WERI-Rb-1 (cell line): ENCODE measurements at regions not wholly inside any gene's neighbourhood (a gene's known extent, or its start where the extent isn't known, plus 50 kb on each side); places are given as distances from the start of the nearest gene placed in this dataset.

ENCODE experiments used
- DNase-seq: peaks from one replicate; pipeline ENCODE4 v3.0.0-alpha.2; 2020
- H3K27ac ChIP-seq: fragments of 250-450 bp; sonication (Bioruptor Pico); 2 replicates; pipeline ENCODE4 v1.5.1; 2020; ENCODE audit warnings: mild to moderate bottlenecking, moderate library complexity
- H3K27me3 ChIP-seq: fragments of 250-450 bp; sonication (Bioruptor Pico); 2 replicates; pipeline ENCODE4 v1.5.1; 2021; ENCODE audit warnings: mild to moderate bottlenecking, low read depth, moderate library complexity; ENCODE audit not compliant: insufficient read depth, severe bottlenecking
- H3K36me3 ChIP-seq: fragments of 250-450 bp; sonication (Bioruptor Pico); 2 replicates; pipeline ENCODE4 v1.5.1; 2020; ENCODE audit warnings: mild to moderate bottlenecking, moderate library complexity
- H3K4me3 ChIP-seq: 2 replicates; pipeline ENCODE4 v1.5.1; 2011; ENCODE audit warnings: low read depth, mild to moderate bottlenecking, control low read depth, low read length
- H3K9me3 ChIP-seq: fragments of 250-450 bp; sonication (Bioruptor Pico); 2 replicates; pipeline ENCODE4 v1.5.1; 2021; ENCODE audit warnings: mild to moderate bottlenecking, moderate library complexity; ENCODE audit not compliant: severe bottlenecking
- TF ChIP-seq, protein P1 (sequence below): IDR thresholded peaks from 2 replicates; pipeline ENCODE4 v1.5.1; 2011; ENCODE audit warnings: low read depth, mild to moderate bottlenecking, control low read depth, inconsistent platforms, low read length

DNA sequence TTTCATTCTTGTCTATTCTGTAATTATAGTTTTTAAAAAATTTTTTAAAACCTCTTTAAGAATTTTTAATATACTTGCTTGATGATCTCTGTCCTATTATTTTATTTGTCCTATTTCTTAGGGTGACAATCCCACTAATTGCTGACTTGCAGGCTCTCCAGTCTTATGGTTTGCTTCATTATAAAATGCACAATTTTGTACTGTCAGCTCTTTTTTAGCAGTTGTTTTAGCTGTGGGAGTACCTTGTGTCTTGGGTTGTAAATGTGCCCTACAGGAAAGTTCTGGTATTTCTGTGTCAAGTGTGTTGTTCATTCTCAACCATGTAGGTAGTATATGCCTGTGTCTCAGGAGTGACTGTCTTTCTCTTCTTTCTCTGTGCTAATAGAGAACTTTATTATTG, 118.2 kb upstream of the IL15 start:
- TF ChIP-seq, protein P1, sequence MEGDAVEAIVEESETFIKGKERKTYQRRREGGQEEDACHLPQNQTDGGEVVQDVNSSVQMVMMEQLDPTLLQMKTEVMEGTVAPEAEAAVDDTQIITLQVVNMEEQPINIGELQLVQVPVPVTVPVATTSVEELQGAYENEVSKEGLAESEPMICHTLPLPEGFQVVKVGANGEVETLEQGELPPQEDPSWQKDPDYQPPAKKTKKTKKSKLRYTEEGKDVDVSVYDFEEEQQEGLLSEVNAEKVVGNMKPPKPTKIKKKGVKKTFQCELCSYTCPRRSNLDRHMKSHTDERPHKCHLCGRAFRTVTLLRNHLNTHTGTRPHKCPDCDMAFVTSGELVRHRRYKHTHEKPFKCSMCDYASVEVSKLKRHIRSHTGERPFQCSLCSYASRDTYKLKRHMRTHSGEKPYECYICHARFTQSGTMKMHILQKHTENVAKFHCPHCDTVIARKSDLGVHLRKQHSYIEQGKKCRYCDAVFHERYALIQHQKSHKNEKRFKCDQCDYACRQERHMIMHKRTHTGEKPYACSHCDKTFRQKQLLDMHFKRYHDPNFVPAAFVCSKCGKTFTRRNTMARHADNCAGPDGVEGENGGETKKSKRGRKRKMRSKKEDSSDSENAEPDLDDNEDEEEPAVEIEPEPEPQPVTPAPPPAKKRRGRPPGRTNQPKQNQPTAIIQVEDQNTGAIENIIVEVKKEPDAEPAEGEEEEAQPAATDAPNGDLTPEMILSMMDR: no peak
- no peaks in the 10 kb centered on the region for H3K9me3 ChIP-seq
- H3K36me3 ChIP-seq: no peaks in the 10 kb centered on the region
- no peak for DNase-seq
- no peak overlapping the region for H3K4me3 ChIP-seq
- H3K27me3 ChIP-seq: no peaks in the 10 kb centered on the region
- no peak overlapping the region for H3K27ac ChIP-seq

DNA sequence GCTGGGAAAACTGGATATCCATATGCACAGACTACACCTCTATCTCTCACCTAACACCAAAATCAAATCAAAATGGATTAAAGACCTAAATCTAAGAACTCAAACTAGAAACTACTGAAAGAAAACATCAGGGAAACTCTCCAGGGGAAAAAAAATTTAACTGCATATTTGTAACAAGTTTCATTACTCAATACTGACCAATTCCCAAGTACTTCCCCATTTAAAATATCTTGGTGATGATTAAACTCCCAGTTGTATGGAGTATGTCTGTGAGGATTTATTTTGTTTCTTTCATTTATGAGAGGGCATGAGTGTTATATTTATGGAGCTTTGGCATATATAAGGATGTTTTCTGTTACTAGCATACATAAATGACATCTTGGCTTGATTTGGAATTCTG, 112.3 kb upstream of the IL15 start:
- no peaks in the 10 kb centered on the region for H3K27me3 ChIP-seq
- DNase-seq: no peak

DNA sequence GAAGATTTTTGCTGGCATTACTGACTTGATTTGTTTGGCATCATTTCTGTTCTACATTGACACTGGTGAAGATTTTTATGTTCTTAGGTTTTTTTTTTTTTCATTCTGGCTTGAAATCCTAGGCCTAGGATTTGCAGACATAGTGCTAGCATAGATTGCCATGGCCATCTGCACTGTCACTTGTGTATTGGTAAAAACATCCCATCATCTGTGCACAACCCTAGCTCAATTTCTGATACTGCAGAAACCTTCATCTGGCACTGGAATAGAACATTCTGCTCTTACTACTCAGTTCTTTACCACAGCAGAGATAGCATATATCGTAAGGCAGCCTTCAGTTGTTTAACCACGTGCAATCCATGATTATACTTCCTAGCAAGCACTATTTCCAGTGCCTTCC, 111.5 kb upstream of the IL15 start:
- H3K4me3 ChIP-seq: no peak overlapping the region
- no peaks in the 10 kb centered on the region for H3K9me3 ChIP-seq
- H3K27ac ChIP-seq: no peak overlapping the region
- no peaks in the 10 kb centered on the region for H3K27me3 ChIP-seq
- TF ChIP-seq, protein P1: no peak
- no peaks in the 10 kb centered on the region for H3K36me3 ChIP-seq
- no peak for DNase-seq

More for the DNA sequence above, 112.3 kb upstream of the IL15 start:
- TF ChIP-seq, protein P1: no peak
- no peak overlapping the region for H3K27ac ChIP-seq
- no peak overlapping the region for H3K4me3 ChIP-seq
- no peaks in the 10 kb centered on the region for H3K36me3 ChIP-seq
- no peaks in the 10 kb centered on the region for H3K9me3 ChIP-seq

DNA sequence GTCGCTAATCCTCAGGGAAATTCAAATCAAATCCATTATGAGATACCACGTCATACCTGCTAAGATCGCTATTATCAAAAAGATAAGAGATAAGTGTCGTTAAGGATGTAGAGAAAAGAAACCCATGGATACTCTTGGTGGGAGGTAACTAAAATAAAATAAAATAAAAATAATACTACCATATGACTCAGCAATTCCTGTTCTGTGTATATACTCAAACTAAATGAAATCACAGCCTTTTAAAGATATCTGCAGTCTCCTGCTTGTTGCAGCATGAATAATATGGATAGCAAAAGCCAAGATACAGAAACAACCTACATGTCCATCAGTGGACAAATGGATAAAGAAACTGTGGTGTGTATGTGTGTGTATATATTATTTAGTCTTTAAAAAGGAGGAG, 105.8 kb upstream of the IL15 start:
- Histone ChIP-seq H3K27ac (no peak overlapping the region), H3K36me3 (no peaks in the 10 kb centered on the region), H3K9me3 (peaks cover 3% of the 10 kb centered on the region), H3K4me3 (no peak overlapping the region), H3K27me3 (no peaks in the 10 kb centered on the region)
- TF ChIP-seq, protein P1: no peak
- DNase-seq: no peak

DNA sequence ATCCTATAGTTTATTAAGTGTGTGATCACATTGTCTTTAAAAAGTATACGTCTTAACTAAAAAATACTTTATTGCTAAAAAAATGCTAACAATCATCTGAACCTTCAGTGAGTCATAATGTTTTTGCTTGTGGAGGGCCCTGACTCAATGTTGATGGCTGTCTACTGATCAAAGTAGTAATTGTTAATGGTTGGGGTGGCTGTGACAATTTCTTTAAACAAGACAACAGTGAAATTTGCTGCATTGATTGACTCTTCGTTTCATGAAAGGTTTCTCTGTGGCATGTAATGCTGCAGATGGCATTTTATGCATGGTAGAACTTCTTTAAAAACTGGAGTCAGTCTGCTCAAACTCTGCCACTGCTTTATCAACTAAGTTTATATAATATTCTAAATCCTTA, 101.4 kb upstream of the IL15 start:
- no peak for DNase-seq
- no peak overlapping the region for H3K4me3 ChIP-seq

DNA sequence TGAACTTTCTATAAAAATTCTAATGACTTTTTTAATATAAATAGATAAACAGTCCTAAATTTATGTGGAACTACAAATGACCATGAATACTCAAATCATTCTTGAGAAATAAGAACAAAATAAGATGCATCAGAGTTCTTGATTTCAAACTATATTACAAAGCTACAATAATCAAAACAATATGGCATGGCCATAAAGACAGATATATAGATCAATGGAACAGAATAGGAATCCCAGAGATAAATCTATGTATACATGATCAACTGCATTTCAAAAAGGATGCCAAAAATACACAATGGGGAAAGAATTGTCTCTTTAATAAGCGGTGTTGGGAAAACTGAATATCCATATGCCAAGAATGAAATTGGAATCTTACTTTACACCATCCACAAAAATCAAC, 98.4 kb upstream of the IL15 start:
- Histone ChIP-seq H3K9me3 (peaks cover 5% of the 10 kb centered on the region), H3K27ac (no peak overlapping the region), H3K27me3 (no peaks in the 10 kb centered on the region), H3K4me3 (no peak overlapping the region), H3K36me3 (no peaks in the 10 kb centered on the region)
- DNase-seq: no peak
- TF ChIP-seq, protein P1: no peak

More for the DNA sequence above, 101.4 kb upstream of the IL15 start:
- Histone ChIP-seq H3K9me3 (peaks cover 5% of the 10 kb centered on the region), H3K36me3 (no peaks in the 10 kb centered on the region), H3K27me3 (no peaks in the 10 kb centered on the region), H3K27ac (no peak overlapping the region)
- TF ChIP-seq, protein P1: no peak
